ENCODE measurements at regions not wholly inside any gene's neighbourhood (a gene's known extent, or its start where the extent isn't known, plus 50 kb on each side); places are given as distances from the start of the nearest gene placed in this dataset.

GRCh38 chr15:93562395-93563123, 473.5 kb upstream of the RGMA start:
- TF ChIP-seq TOX (CRISPR knock-in tag; IDR thresholded peaks at IDR 0.05; ENCODE audit: borderline replicate concordance) (no peak), OSR1 (CRISPR knock-in tag; IDR thresholded peaks at IDR 0.05) (no peak), PATZ1 (CRISPR knock-in tag; IDR thresholded peaks at IDR 0.05; ENCODE audit: borderline replicate concordance) (no peak)
- no peak for ATAC-seq

GRCh38 chr15:93557696-93558095, 468.7 kb upstream of the RGMA start:
- ATAC-seq = no peak
- TF ChIP-seq ZNF8 (CRISPR knock-in tag; IDR thresholded peaks at IDR 0.05) (no peak), CSRNP3 (CRISPR knock-in tag; IDR thresholded peaks at IDR 0.05) (no peak), ZC3H10 (CRISPR knock-in tag; IDR thresholded peaks at IDR 0.05) (no peak)

- ATAC-seq = no peak
Measured at GRCh38 chr15:93553167-93553935, 464.3 kb upstream of the RGMA start.

GRCh38 chr15:93543093-93543492, 454.1 kb upstream of the RGMA start:
- no peak for TF ChIP-seq ZNF8 (CRISPR knock-in tag; IDR thresholded peaks at IDR 0.05)
- TF ChIP-seq CREB5 (CRISPR knock-in tag; IDR thresholded peaks at IDR 0.05; ENCODE audit: low read depth) = no peak
- no peak for TF ChIP-seq TCF4 (CRISPR knock-in tag; IDR thresholded peaks at IDR 0.05; ENCODE audit: borderline replicate concordance)
- TF ChIP-seq ZNF70 (CRISPR knock-in tag; IDR thresholded peaks at IDR 0.05) = no peak
- no peak for ATAC-seq

More at GRCh38 chr15:93553167-93553935, 464.3 kb upstream of the RGMA start:
- TF ChIP-seq CSDC2 (CRISPR knock-in tag; IDR thresholded peaks at IDR 0.05) (no peak), CREB5 (CRISPR knock-in tag; IDR thresholded peaks at IDR 0.05; ENCODE audit: low read depth) (no peak), ESRRG (CRISPR knock-in tag; IDR thresholded peaks at IDR 0.05) (no peak), POU6F1 (CRISPR knock-in tag; IDR thresholded peaks at IDR 0.05; ENCODE audit: borderline replicate concordance, low read depth) (no peak), OSR1 (CRISPR knock-in tag; IDR thresholded peaks at IDR 0.05) (no peak), ZC3H10 (CRISPR knock-in tag; IDR thresholded peaks at IDR 0.05) (no peak), ZNF70 (CRISPR knock-in tag; IDR thresholded peaks at IDR 0.05) (no peak), BACH2 (CRISPR knock-in tag; IDR thresholded peaks at IDR 0.05; ENCODE audit: borderline replicate concordance) (no peak), TCF4 (CRISPR knock-in tag; IDR thresholded peaks at IDR 0.05; ENCODE audit: borderline replicate concordance) (no peak), ZNF8 (CRISPR knock-in tag; IDR thresholded peaks at IDR 0.05) (no peak), PPARA (CRISPR knock-in tag; IDR thresholded peaks at IDR 0.05; ENCODE audit: borderline replicate concordance) (no peak), ISL1 (CRISPR knock-in tag; IDR thresholded peaks at IDR 0.05) (no peak)
